Mononuclear cell (primary cell): ENCODE measurements at regions not wholly inside any gene's neighbourhood (a gene's known extent, or its start where the extent isn't known, plus 50 kb on each side); places are given as distances from the start of the nearest gene placed in this dataset.

ENCODE experiments used
- H3K27me3 ChIP-seq: 2 replicates; pipeline ENCODE4 v1.6.0; 2011; ENCODE audit warnings: low read length, control low read depth; ENCODE audit not compliant: insufficient read depth
- H3K4me1 ChIP-seq: 2 replicates; pipeline ENCODE4 v1.5.1; 2011; ENCODE audit warnings: mild to moderate bottlenecking, low read length, control low read depth; ENCODE audit not compliant: insufficient read depth
- H3K4me3 ChIP-seq: 2 replicates; pipeline ENCODE4 v1.5.1; 2011; ENCODE audit warnings: mild to moderate bottlenecking, low read length, moderate library complexity
- H3K9me3 ChIP-seq: 2 replicates; pipeline ENCODE4 v1.5.1; 2011; ENCODE audit warnings: low read depth, mild to moderate bottlenecking, control low read depth, low read length

- no peaks in the 10 kb centered on the region for H3K27me3 ChIP-seq
- H3K4me3 ChIP-seq = no peak overlapping the region
- no peaks in the 10 kb centered on the region for H3K4me1 ChIP-seq
- H3K9me3 ChIP-seq = no peaks in the 10 kb centered on the region
Measured at GRCh38 chr12:59839514-59839913, 243.7 kb downstream of the SLC16A7 start.

- no peaks in the 10 kb centered on the region for H3K9me3 ChIP-seq
- no peaks in the 10 kb centered on the region for H3K27me3 ChIP-seq
- H3K4me1 ChIP-seq = no peaks in the 10 kb centered on the region
Measured at GRCh38 chr12:59843260-59843843, 247.5 kb downstream of the SLC16A7 start.

GRCh38 chr12:59844750-59845149 is 248.9 kb downstream of the SLC16A7 start:
- Histone ChIP-seq H3K4me1 (no peaks in the 10 kb centered on the region), H3K27me3 (no peaks in the 10 kb centered on the region), H3K9me3 (no peaks in the 10 kb centered on the region), H3K4me3 (no peak overlapping the region)

More at GRCh38 chr12:59843260-59843843, 247.5 kb downstream of the SLC16A7 start:
- H3K4me3 ChIP-seq = no peak overlapping the region

- Histone ChIP-seq H3K27me3 (no peaks in the 10 kb centered on the region), H3K4me3 (no peak overlapping the region), H3K4me1 (no peaks in the 10 kb centered on the region), H3K9me3 (no peaks in the 10 kb centered on the region)
Measured at GRCh38 chr12:59845293-59845692, 249.5 kb downstream of the SLC16A7 start.

- H3K9me3 ChIP-seq = no peaks in the 10 kb centered on the region
Measured at GRCh38 chr12:59847127-59847526, 251.3 kb downstream of the SLC16A7 start.

GRCh38 chr12:59850268-59850667 is 254.4 kb downstream of the SLC16A7 start:
- Histone ChIP-seq H3K27me3 (no peaks in the 10 kb centered on the region), H3K4me1 (no peaks in the 10 kb centered on the region), H3K4me3 (no peak overlapping the region), H3K9me3 (no peaks in the 10 kb centered on the region)

More at GRCh38 chr12:59847127-59847526, 251.3 kb downstream of the SLC16A7 start:
- Histone ChIP-seq H3K27me3 (no peaks in the 10 kb centered on the region), H3K4me3 (no peak overlapping the region), H3K4me1 (no peaks in the 10 kb centered on the region)

- Histone ChIP-seq H3K4me1 (no peaks in the 10 kb centered on the region), H3K9me3 (no peaks in the 10 kb centered on the region), H3K27me3 (no peaks in the 10 kb centered on the region), H3K4me3 (no peak overlapping the region)
Measured at GRCh38 chr12:59858508-59859170, 262.8 kb downstream of the SLC16A7 start.

GRCh38 chr12:59859171-59859510 is 263.3 kb downstream of the SLC16A7 start:
- Histone ChIP-seq H3K27me3 (no peaks in the 10 kb centered on the region), H3K9me3 (no peaks in the 10 kb centered on the region), H3K4me3 (no peak overlapping the region), H3K4me1 (no peaks in the 10 kb centered on the region)

GRCh38 chr12:59861635-59862034 is 265.8 kb downstream of the SLC16A7 start:
- Histone ChIP-seq H3K27me3 (no peaks in the 10 kb centered on the region), H3K9me3 (no peaks in the 10 kb centered on the region), H3K4me3 (no peak overlapping the region), H3K4me1 (no peaks in the 10 kb centered on the region)

- Histone ChIP-seq H3K4me3 (no peak overlapping the region), H3K9me3 (no peaks in the 10 kb centered on the region), H3K4me1 (no peaks in the 10 kb centered on the region), H3K27me3 (no peaks in the 10 kb centered on the region)
Measured at GRCh38 chr12:59867055-59867454, 271.2 kb downstream of the SLC16A7 start.

GRCh38 chr12:59867689-59868088 is 271.9 kb downstream of the SLC16A7 start:
- Histone ChIP-seq H3K9me3 (no peaks in the 10 kb centered on the region), H3K4me3 (no peak overlapping the region), H3K27me3 (no peaks in the 10 kb centered on the region), H3K4me1 (no peaks in the 10 kb centered on the region)

GRCh38 chr12:59871779-59872178 is 275.9 kb downstream of the SLC16A7 start:
- no peak overlapping the region for H3K4me3 ChIP-seq
- H3K27me3 ChIP-seq = no peaks in the 10 kb centered on the region
- H3K4me1 ChIP-seq = no peaks in the 10 kb centered on the region

GRCh38 chr12:59873136-59873535 is 277.3 kb downstream of the SLC16A7 start:
- Histone ChIP-seq H3K27me3 (no peaks in the 10 kb centered on the region), H3K4me3 (no peak overlapping the region), H3K4me1 (no peaks in the 10 kb centered on the region), H3K9me3 (no peaks in the 10 kb centered on the region)

More at GRCh38 chr12:59871779-59872178, 275.9 kb downstream of the SLC16A7 start:
- H3K9me3 ChIP-seq = no peaks in the 10 kb centered on the region

GRCh38 chr12:59874781-59875180 is 279.0 kb downstream of the SLC16A7 start:
- no peaks in the 10 kb centered on the region for H3K9me3 ChIP-seq
- H3K27me3 ChIP-seq = no peaks in the 10 kb centered on the region
- no peaks in the 10 kb centered on the region for H3K4me1 ChIP-seq
- H3K4me3 ChIP-seq = no peak overlapping the region

- Histone ChIP-seq H3K4me3 (no peak overlapping the region), H3K27me3 (no peaks in the 10 kb centered on the region), H3K9me3 (no peaks in the 10 kb centered on the region), H3K4me1 (no peaks in the 10 kb centered on the region)
Measured at GRCh38 chr12:59886131-59886733, 290.4 kb downstream of the SLC16A7 start.

GRCh38 chr12:59887178-59887577 is 291.3 kb downstream of the SLC16A7 start:
- Histone ChIP-seq H3K4me3 (no peak overlapping the region), H3K9me3 (no peaks in the 10 kb centered on the region), H3K4me1 (no peaks in the 10 kb centered on the region)

More at GRCh38 chr12:59887178-59887577, 291.3 kb downstream of the SLC16A7 start:
- H3K27me3 ChIP-seq = no peaks in the 10 kb centered on the region
